HUES48 (cell line): ENCODE measurements at regions not wholly inside any gene's neighbourhood (a gene's known extent, or its start where the extent isn't known, plus 50 kb on each side); places are given as distances from the start of the nearest gene placed in this dataset.

Source experiments
- H3K27ac ChIP-seq: one replicate; pipeline ENCODE4 v1.7.0; 2013; ENCODE audit warnings: low read depth, low read length, inconsistent platforms
- H3K27me3 ChIP-seq: 2 replicates; pipeline ENCODE4 v1.6.1; 2013; ENCODE audit warnings: mild to moderate bottlenecking, low read length; ENCODE audit not compliant: control insufficient read depth, insufficient read depth
- H3K36me3 ChIP-seq: 2 replicates; pipeline ENCODE4 v1.6.1; 2013; ENCODE audit warnings: low read length; ENCODE audit not compliant: control insufficient read depth, insufficient read depth
- H3K4me1 ChIP-seq: 2 replicates; pipeline ENCODE4 v1.6.1; 2013; ENCODE audit warnings: mild to moderate bottlenecking, low read length; ENCODE audit not compliant: control insufficient read depth, insufficient read depth
- H3K4me3 ChIP-seq: 2 replicates; pipeline ENCODE4 v1.5.1; 2013; ENCODE audit warnings: mild to moderate bottlenecking, low read depth, low read length
- H3K9ac ChIP-seq: 2 replicates; pipeline ENCODE4 v1.6.1; 2013; ENCODE audit warnings: mild to moderate bottlenecking, low read depth, low read length, moderate library complexity
- H3K9me3 ChIP-seq: 2 replicates; pipeline ENCODE4 v1.6.1; 2013; ENCODE audit warnings: low read length; ENCODE audit not compliant: control insufficient read depth, insufficient read depth

GRCh38 chr19:30209617-30210600, 162.3 kb upstream of the ZNF536 start:
- Histone ChIP-seq H3K9ac (no peak overlapping the region), H3K4me1 (peaks cover 4% of the 10 kb centered on the region), H3K4me3 (no peak overlapping the region), H3K9me3 (no peaks in the 10 kb centered on the region), H3K36me3 (no peaks in the 10 kb centered on the region), H3K27ac (no peak overlapping the region), H3K27me3 (no peaks in the 10 kb centered on the region)

- no peak overlapping the region for H3K9ac ChIP-seq
- H3K4me1 ChIP-seq = peaks cover 5% of the 10 kb centered on the region
- no peaks in the 10 kb centered on the region for H3K27me3 ChIP-seq
- H3K36me3 ChIP-seq = no peaks in the 10 kb centered on the region
- H3K27ac ChIP-seq = no peak overlapping the region
- H3K9me3 ChIP-seq = no peaks in the 10 kb centered on the region
- no peak overlapping the region for H3K4me3 ChIP-seq
Measured at GRCh38 chr19:30212574-30212973, 159.6 kb upstream of the ZNF536 start.

- H3K27ac ChIP-seq = no peak overlapping the region
- H3K27me3 ChIP-seq = no peaks in the 10 kb centered on the region
- no peak overlapping the region for H3K9ac ChIP-seq
- H3K36me3 ChIP-seq = no peaks in the 10 kb centered on the region
- H3K4me3 ChIP-seq = no peak overlapping the region
- H3K4me1 ChIP-seq = peaks cover 5% of the 10 kb centered on the region
- no peaks in the 10 kb centered on the region for H3K9me3 ChIP-seq
Measured at GRCh38 chr19:30214651-30215051, 157.5 kb upstream of the ZNF536 start.

- Histone ChIP-seq H3K27me3 (peaks cover under 1% of the 10 kb centered on the region; the same call in 1 of the 2 replicates), H3K27ac (no peak overlapping the region), H3K9ac (no peak overlapping the region), H3K4me3 (no peak overlapping the region), H3K36me3 (no peaks in the 10 kb centered on the region), H3K9me3 (no peaks in the 10 kb centered on the region), H3K4me1 (peaks cover 5% of the 10 kb centered on the region)
Measured at GRCh38 chr19:30215248-30215647, 156.9 kb upstream of the ZNF536 start.

GRCh38 chr19:30216453-30216852, 155.7 kb upstream of the ZNF536 start:
- H3K4me3 ChIP-seq = no peak overlapping the region
- H3K9me3 ChIP-seq = no peaks in the 10 kb centered on the region
- no peaks in the 10 kb centered on the region for H3K36me3 ChIP-seq
- peaks cover 10% of the 10 kb centered on the region for H3K27me3 ChIP-seq
- no peak overlapping the region for H3K9ac ChIP-seq
- peaks cover 5% of the 10 kb centered on the region for H3K4me1 ChIP-seq
- no peak overlapping the region for H3K27ac ChIP-seq

- Histone ChIP-seq H3K9ac (no peak overlapping the region), H3K4me3 (no peak overlapping the region), H3K27ac (no peak overlapping the region), H3K9me3 (no peaks in the 10 kb centered on the region), H3K36me3 (no peaks in the 10 kb centered on the region), H3K4me1 (peaks cover 5% of the 10 kb centered on the region), H3K27me3 (peaks cover 17% of the 10 kb centered on the region)
Measured at GRCh38 chr19:30217461-30217860, 154.7 kb upstream of the ZNF536 start.

- H3K4me3 ChIP-seq = no peak overlapping the region
- no peaks in the 10 kb centered on the region for H3K9me3 ChIP-seq
- H3K9ac ChIP-seq = no peak overlapping the region
- no peak overlapping the region for H3K27ac ChIP-seq
- H3K4me1 ChIP-seq = peaks cover 14% of the 10 kb centered on the region
- no peaks in the 10 kb centered on the region for H3K36me3 ChIP-seq
- H3K27me3 ChIP-seq = peaks cover 40% of the 10 kb centered on the region
Measured at GRCh38 chr19:30219702-30220101, 152.5 kb upstream of the ZNF536 start.

GRCh38 chr19:30221176-30221575, 151.0 kb upstream of the ZNF536 start:
- H3K36me3 ChIP-seq = no peaks in the 10 kb centered on the region
- peaks cover 17% of the 10 kb centered on the region for H3K4me1 ChIP-seq
- no peak overlapping the region for H3K9ac ChIP-seq
- H3K9me3 ChIP-seq = no peaks in the 10 kb centered on the region
- no peak overlapping the region for H3K27ac ChIP-seq
- no peak overlapping the region for H3K4me3 ChIP-seq
- peaks cover 54% of the 10 kb centered on the region for H3K27me3 ChIP-seq

- no peaks in the 10 kb centered on the region for H3K9me3 ChIP-seq
- peak overlapping the region; percentile 56 for H3K4me3 ChIP-seq
- H3K4me1 ChIP-seq = peaks cover 23% of the 10 kb centered on the region
- H3K27ac ChIP-seq = no peak overlapping the region
- peaks cover 66% of the 10 kb centered on the region for H3K27me3 ChIP-seq
- no peaks in the 10 kb centered on the region for H3K36me3 ChIP-seq
- H3K9ac ChIP-seq = no peak overlapping the region
Measured at GRCh38 chr19:30222428-30222873, 149.7 kb upstream of the ZNF536 start.

GRCh38 chr19:30222992-30223865, 149.0 kb upstream of the ZNF536 start:
- H3K4me3 ChIP-seq = peak overlapping the region; percentile 56

More at GRCh38 chr19:30222992-30223865, 149.0 kb upstream of the ZNF536 start:
- no peaks in the 10 kb centered on the region for H3K36me3 ChIP-seq
- no peak overlapping the region for H3K9ac ChIP-seq
- no peak overlapping the region for H3K27ac ChIP-seq
- H3K9me3 ChIP-seq = no peaks in the 10 kb centered on the region
- peaks cover 28% of the 10 kb centered on the region for H3K4me1 ChIP-seq
- peaks cover 73% of the 10 kb centered on the region for H3K27me3 ChIP-seq
